Skeletal muscle satellite cell (primary cell): ENCODE measurements at regions not wholly inside any gene's neighbourhood (a gene's known extent, or its start where the extent isn't known, plus 50 kb on each side); places are given as distances from the start of the nearest gene placed in this dataset.

Experiments used
- H3K27me3 ChIP-seq: 2 replicates; pipeline ENCODE4 v1.7.0; 2013; ENCODE audit warnings: low read length; ENCODE audit not compliant: control insufficient read depth, insufficient read depth
- H3K36me3 ChIP-seq: 2 replicates; pipeline ENCODE4 v1.7.0; 2013; ENCODE audit warnings: mild to moderate bottlenecking, control low read depth, low read length; ENCODE audit not compliant: insufficient read depth
- H3K4me1 ChIP-seq: 2 replicates; pipeline ENCODE4 v1.7.0; 2013; ENCODE audit warnings: low read length; ENCODE audit not compliant: control insufficient read depth, insufficient read depth
- H3K4me2 ChIP-seq: 2 replicates; pipeline ENCODE4 v1.7.0; 2013; ENCODE audit warnings: mild to moderate bottlenecking, low read length
- H3K4me3 ChIP-seq: 2 replicates; pipeline ENCODE4 v1.7.0; 2013; ENCODE audit warnings: low read length
- H3K9ac ChIP-seq: 2 replicates; pipeline ENCODE4 v1.7.0; 2013; ENCODE audit warnings: mild to moderate bottlenecking, low read depth, low read length, moderate library complexity
- H3K9me3 ChIP-seq: replicated peaks from 2 replicates; pipeline ENCODE4 v1.7.0; 2013; ENCODE audit warnings: mild to moderate bottlenecking, control low read depth, low read length

- no peaks in the 10 kb centered on the region for H3K27me3 ChIP-seq
- no peak overlapping the region for H3K9ac ChIP-seq
- H3K4me2 ChIP-seq = no peak overlapping the region
- H3K4me3 ChIP-seq = no peak overlapping the region
- H3K4me1 ChIP-seq = no peaks in the 10 kb centered on the region
- H3K9me3 ChIP-seq = peaks cover 9% of the 10 kb centered on the region
- H3K36me3 ChIP-seq = no peaks in the 10 kb centered on the region
Measured at GRCh38 chr17:33989361-33990148, 265.5 kb upstream of the CCL2 start.

DNA sequence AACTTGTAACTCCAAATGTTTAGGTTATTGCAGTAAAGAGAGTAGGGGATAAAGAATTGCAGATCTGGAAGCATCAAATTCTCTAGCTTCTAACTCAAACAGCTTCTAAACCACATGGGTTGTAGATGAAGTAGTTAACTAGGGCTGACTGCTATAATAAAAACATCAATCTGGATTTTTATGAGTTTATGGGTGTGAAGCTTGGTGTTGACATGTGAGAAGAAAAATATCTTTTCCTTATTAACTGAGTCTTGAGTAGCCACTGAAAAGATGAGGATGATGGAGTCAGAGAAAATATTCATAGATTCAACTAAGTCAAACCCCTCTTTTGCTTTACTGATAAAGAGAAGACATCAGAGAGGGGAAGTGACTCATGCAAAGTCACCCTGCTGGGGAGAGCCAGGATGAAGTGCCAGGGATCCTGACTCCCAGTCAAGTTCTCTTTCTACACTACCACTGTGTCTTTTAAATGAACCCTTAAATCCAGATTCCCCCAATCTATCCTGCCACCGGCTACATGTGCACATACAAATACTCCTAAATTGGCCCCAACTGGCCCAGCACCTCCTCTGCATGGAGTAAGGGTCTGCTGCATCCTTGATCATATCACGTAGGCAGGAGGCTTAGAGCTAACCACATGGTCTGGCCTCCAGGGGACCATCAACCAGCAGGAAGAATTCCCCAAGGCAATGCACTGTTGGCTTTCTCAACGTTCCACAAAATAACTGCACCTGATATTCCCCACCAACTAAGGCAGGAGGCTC is 264.0 kb upstream of the CCL2 start:
- peaks cover 9% of the 10 kb centered on the region for H3K9me3 ChIP-seq
- no peaks in the 10 kb centered on the region for H3K4me1 ChIP-seq
- no peak overlapping the region for H3K4me3 ChIP-seq
- no peaks in the 10 kb centered on the region for H3K27me3 ChIP-seq
- H3K4me2 ChIP-seq = no peak overlapping the region
- H3K9ac ChIP-seq = no peak overlapping the region
- no peaks in the 10 kb centered on the region for H3K36me3 ChIP-seq

- no peaks in the 10 kb centered on the region for H3K36me3 ChIP-seq
Measured at GRCh38 chr17:33992113-33992512, 263.0 kb upstream of the CCL2 start.

GRCh38 chr17:34000639-34001038 is 254.4 kb upstream of the CCL2 start:
- H3K27me3 ChIP-seq = no peaks in the 10 kb centered on the region
- no peaks in the 10 kb centered on the region for H3K9me3 ChIP-seq
- no peak overlapping the region for H3K9ac ChIP-seq
- H3K4me2 ChIP-seq = no peak overlapping the region
- no peaks in the 10 kb centered on the region for H3K36me3 ChIP-seq
- no peaks in the 10 kb centered on the region for H3K4me1 ChIP-seq
- H3K4me3 ChIP-seq = no peak overlapping the region

More at GRCh38 chr17:33992113-33992512, 263.0 kb upstream of the CCL2 start:
- Histone ChIP-seq H3K9me3 (peaks cover 5% of the 10 kb centered on the region), H3K9ac (no peak overlapping the region), H3K4me3 (no peak overlapping the region), H3K27me3 (no peaks in the 10 kb centered on the region), H3K4me2 (no peak overlapping the region), H3K4me1 (no peaks in the 10 kb centered on the region)

- Histone ChIP-seq H3K9ac (no peak overlapping the region), H3K4me3 (no peak overlapping the region), H3K4me2 (no peak overlapping the region), H3K27me3 (no peaks in the 10 kb centered on the region), H3K9me3 (no peaks in the 10 kb centered on the region), H3K4me1 (no peaks in the 10 kb centered on the region), H3K36me3 (no peaks in the 10 kb centered on the region)
Measured at GRCh38 chr17:34001246-34001645, 253.8 kb upstream of the CCL2 start.

GRCh38 chr17:34006126-34006525 is 249.0 kb upstream of the CCL2 start:
- H3K4me2 ChIP-seq = no peak overlapping the region
- no peak overlapping the region for H3K9ac ChIP-seq
- H3K36me3 ChIP-seq = no peaks in the 10 kb centered on the region
- no peaks in the 10 kb centered on the region for H3K27me3 ChIP-seq
- H3K4me3 ChIP-seq = no peak overlapping the region
- peaks cover 5% of the 10 kb centered on the region for H3K9me3 ChIP-seq
- no peaks in the 10 kb centered on the region for H3K4me1 ChIP-seq

DNA sequence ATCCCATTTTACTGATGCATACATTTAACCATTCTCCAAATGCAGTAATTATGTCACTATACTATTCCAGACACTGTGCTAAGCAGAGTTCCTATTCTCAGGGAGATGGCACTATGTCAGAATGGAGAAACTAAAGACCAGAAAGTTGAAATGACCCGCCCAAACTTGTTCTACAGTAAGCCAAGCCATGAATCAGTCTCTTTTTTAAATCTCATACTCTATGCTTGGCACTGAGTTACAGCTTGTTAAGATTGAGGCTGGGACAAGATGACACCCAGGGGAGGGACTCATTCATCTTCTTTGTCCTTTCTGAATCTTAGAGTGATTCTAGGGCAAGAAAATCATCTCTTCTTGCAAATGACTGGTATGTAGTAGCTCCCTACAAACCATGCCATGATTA is 247.0 kb upstream of the CCL2 start:
- no peak overlapping the region for H3K4me3 ChIP-seq
- peaks cover 5% of the 10 kb centered on the region for H3K9me3 ChIP-seq
- H3K27me3 ChIP-seq = no peaks in the 10 kb centered on the region
- no peak overlapping the region for H3K4me2 ChIP-seq
- no peaks in the 10 kb centered on the region for H3K36me3 ChIP-seq
- H3K4me1 ChIP-seq = no peaks in the 10 kb centered on the region
- no peak overlapping the region for H3K9ac ChIP-seq

DNA sequence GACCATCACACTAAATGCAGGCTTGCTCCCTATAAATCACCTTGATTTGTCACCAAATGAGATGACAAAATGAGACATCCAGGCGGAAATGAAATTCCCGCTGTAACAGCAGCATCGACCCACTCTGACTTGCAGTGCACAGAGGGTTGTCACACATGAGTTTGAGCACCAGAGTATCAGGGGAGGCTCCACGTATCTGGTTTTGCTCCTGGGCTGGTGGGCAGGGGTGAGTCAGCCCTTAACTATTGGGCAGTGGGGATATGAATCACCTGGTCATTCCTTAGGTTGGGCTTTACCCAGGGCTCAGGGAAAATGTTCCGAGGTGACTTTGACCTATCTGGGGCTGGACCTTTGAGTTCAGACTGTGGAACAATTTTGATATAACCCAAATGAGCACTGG is 245.2 kb upstream of the CCL2 start:
- Histone ChIP-seq H3K27me3 (no peaks in the 10 kb centered on the region), H3K4me3 (no peak overlapping the region), H3K4me2 (no peak overlapping the region), H3K9me3 (peaks cover 5% of the 10 kb centered on the region), H3K4me1 (no peaks in the 10 kb centered on the region), H3K36me3 (no peaks in the 10 kb centered on the region), H3K9ac (no peak overlapping the region)

- Histone ChIP-seq H3K4me2 (no peak overlapping the region), H3K4me3 (no peak overlapping the region)
Measured at GRCh38 chr17:34010534-34010933, 244.6 kb upstream of the CCL2 start.

GRCh38 chr17:34011599-34011998 is 243.5 kb upstream of the CCL2 start:
- no peaks in the 10 kb centered on the region for H3K27me3 ChIP-seq
- H3K9me3 ChIP-seq = peaks cover 5% of the 10 kb centered on the region
- no peaks in the 10 kb centered on the region for H3K36me3 ChIP-seq
- H3K4me3 ChIP-seq = no peak overlapping the region
- H3K4me1 ChIP-seq = no peaks in the 10 kb centered on the region
- no peak overlapping the region for H3K9ac ChIP-seq
- H3K4me2 ChIP-seq = no peak overlapping the region

More at GRCh38 chr17:34010534-34010933, 244.6 kb upstream of the CCL2 start:
- no peak overlapping the region for H3K9ac ChIP-seq
- H3K27me3 ChIP-seq = no peaks in the 10 kb centered on the region
- no peaks in the 10 kb centered on the region for H3K36me3 ChIP-seq
- H3K4me1 ChIP-seq = no peaks in the 10 kb centered on the region
- peaks cover 5% of the 10 kb centered on the region for H3K9me3 ChIP-seq

DNA sequence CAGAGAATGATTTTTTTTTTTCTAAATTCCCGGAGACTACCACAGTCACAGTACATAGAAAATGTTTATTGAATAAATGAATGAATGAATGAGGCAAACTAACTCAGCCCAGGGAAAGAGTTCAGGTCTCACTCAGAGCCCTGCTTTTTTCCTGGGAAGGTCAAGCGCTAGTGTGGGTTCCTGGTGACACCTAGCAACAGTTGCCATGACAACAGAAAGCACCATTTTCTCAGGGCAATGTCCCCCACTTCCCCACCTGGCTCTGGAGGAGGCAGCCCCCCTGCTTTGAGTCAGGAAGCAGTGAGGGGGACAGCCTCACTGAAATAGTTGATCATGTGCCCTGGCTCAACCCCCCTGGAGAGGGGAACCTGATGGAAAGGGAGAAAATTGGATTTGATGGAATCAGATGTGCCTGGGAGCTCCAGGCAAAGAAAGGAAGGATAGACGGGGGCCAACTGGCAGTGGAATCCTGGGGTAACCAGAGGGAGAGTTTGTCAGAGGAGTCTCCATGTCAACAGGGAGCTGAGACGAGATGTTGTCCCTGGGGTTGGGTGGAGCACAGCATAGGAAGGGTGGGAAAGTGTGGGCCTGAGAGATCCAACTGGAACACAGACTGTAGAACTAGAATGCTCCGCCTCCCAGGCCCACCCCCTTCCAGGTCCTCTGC is 242.2 kb upstream of the CCL2 start:
- Histone ChIP-seq H3K4me3 (no peak overlapping the region), H3K4me1 (no peaks in the 10 kb centered on the region), H3K9me3 (no peaks in the 10 kb centered on the region), H3K4me2 (no peak overlapping the region), H3K27me3 (no peaks in the 10 kb centered on the region), H3K9ac (no peak overlapping the region), H3K36me3 (no peaks in the 10 kb centered on the region)
